Breast epithelium (tissue), 3 donors: ENCODE measurements at regions not wholly inside any gene's neighbourhood (a gene's known extent, or its start where the extent isn't known, plus 50 kb on each side); places are given as distances from the start of the nearest gene placed in this dataset.

Source experiments
- CTCF ChIP-seq, 3 donors: fragments of 450-650 bp; IDR thresholded peaks; one replicate each; pipeline ENCODE4 v1.5.1; 2016 to 2017; ENCODE audit warnings: antibody characterized with exemption in 3 of 3, mild to moderate bottlenecking in 3 of 3, moderate library complexity in 3 of 3
- POLR2AphosphoS5 ChIP-seq, 3 donors: sonication (generic); formaldehyde crosslinking; IDR thresholded peaks; one replicate each; pipeline ENCODE4 v1.6.1; 2017; ENCODE audit warnings: antibody characterized with exemption in 3 of 3

DNA sequence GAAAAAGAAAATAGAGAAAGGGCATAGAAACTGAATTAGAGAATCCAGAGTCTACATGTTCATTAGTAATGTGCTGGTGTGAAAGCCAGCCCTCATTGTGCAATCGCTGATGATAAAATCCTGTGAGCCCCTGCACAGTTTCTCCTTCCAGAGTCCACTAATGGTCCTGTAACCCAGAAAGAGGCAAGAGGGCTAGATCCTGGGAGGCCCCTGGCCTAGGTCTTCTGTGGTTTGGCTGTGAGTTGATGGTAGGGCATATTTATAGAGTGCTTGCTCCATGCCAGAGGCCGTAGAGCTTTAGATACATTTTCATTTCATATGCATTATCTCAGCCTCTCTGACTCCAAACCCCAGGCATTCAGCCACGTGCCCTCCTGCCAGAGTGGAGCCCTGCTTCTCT lies 94.9 kb upstream of the MTHFD1L start:
- no peak for TF ChIP-seq POLR2AphosphoS5 (IDR thresholded peaks at IDR 0.05)
- no peak for TF ChIP-seq CTCF (IDR thresholded peaks at IDR 0.05)
